ENCODE measurements at regions not wholly inside any gene's neighbourhood (a gene's known extent, or its start where the extent isn't known, plus 50 kb on each side); places are given as distances from the start of the nearest gene placed in this dataset.
"Not testable (repeated sequence)": the region's sequence is repeated elsewhere in the genome, so short reads cannot be mapped to it uniquely, and the experiment has no call there.

- WGBS (ENCODE audit: insufficient coverage), result 69% methylated on average over 5 of the region's 5 CpGs
- H3K4me1 ChIP-seq (ENCODE audit: control insufficient read depth, insufficient read depth, low read length), result no peaks in the 10 kb centered on the region
- no peaks in the 10 kb centered on the region for H3K27me3 ChIP-seq (ENCODE audit: control insufficient read depth, insufficient read depth, low read length)
- H3K36me3 ChIP-seq (ENCODE audit: control insufficient read depth, insufficient read depth, low read length), result no peaks in the 10 kb centered on the region
- no peak overlapping the region for H3K4me3 ChIP-seq (ENCODE audit: low read depth, low read length)
- no peaks in the 10 kb centered on the region for H3K9me3 ChIP-seq (ENCODE audit: control insufficient read depth, insufficient read depth, low read length)
- no peak overlapping the region for H3K27ac ChIP-seq (ENCODE audit: low read depth, low read length)
- DNase-seq (ENCODE audit: low read depth in 4 of 6, low spot score in 6 of 6), result no peak
Observed at GRCh38 chr18:67142604-67143003, 373.9 kb downstream of the DSEL start.

GRCh38 chr18:67140495-67140894 lies 376.0 kb downstream of the DSEL start:
- WGBS (ENCODE audit: insufficient coverage), result 100% methylated on average over 1 of the region's 2 CpGs
- Histone ChIP-seq H3K4me1 (ENCODE audit: control insufficient read depth, insufficient read depth, low read length) (no peaks in the 10 kb centered on the region), H3K36me3 (ENCODE audit: control insufficient read depth, insufficient read depth, low read length) (no peaks in the 10 kb centered on the region), H3K9me3 (ENCODE audit: control insufficient read depth, insufficient read depth, low read length) (no peaks in the 10 kb centered on the region), H3K4me3 (ENCODE audit: low read depth, low read length) (no peak overlapping the region), H3K27me3 (ENCODE audit: control insufficient read depth, insufficient read depth, low read length) (no peaks in the 10 kb centered on the region), H3K27ac (ENCODE audit: low read depth, low read length) (no peak overlapping the region)
- DNase-seq (ENCODE audit: low read depth in 4 of 6, low spot score in 6 of 6), result no peak

GRCh38 chr18:67139899-67140298 lies 376.6 kb downstream of the DSEL start:
- Histone ChIP-seq H3K4me3 (ENCODE audit: low read depth, low read length) (no peak overlapping the region), H3K27ac (ENCODE audit: low read depth, low read length) (no peak overlapping the region), H3K36me3 (ENCODE audit: control insufficient read depth, insufficient read depth, low read length) (no peaks in the 10 kb centered on the region), H3K4me1 (ENCODE audit: control insufficient read depth, insufficient read depth, low read length) (no peaks in the 10 kb centered on the region), H3K27me3 (ENCODE audit: control insufficient read depth, insufficient read depth, low read length) (no peaks in the 10 kb centered on the region), H3K9me3 (ENCODE audit: control insufficient read depth, insufficient read depth, low read length) (no peaks in the 10 kb centered on the region)
- no CpG with 5 or more reads among the region's 1 CpG for WGBS (ENCODE audit: insufficient coverage)
- no peak for DNase-seq (ENCODE audit: low read depth in 4 of 6, low spot score in 6 of 6)

- no peaks in the 10 kb centered on the region for H3K36me3 ChIP-seq (ENCODE audit: control insufficient read depth, insufficient read depth, low read length)
- no peaks in the 10 kb centered on the region for H3K27me3 ChIP-seq (ENCODE audit: control insufficient read depth, insufficient read depth, low read length)
- 56% methylated on average over 2 of the region's 4 CpGs for WGBS (ENCODE audit: insufficient coverage)
- no peaks in the 10 kb centered on the region for H3K4me1 ChIP-seq (ENCODE audit: control insufficient read depth, insufficient read depth, low read length)
- H3K9me3 ChIP-seq (ENCODE audit: control insufficient read depth, insufficient read depth, low read length), result no peaks in the 10 kb centered on the region
- H3K4me3 ChIP-seq (ENCODE audit: low read depth, low read length), result no peak overlapping the region
- H3K27ac ChIP-seq (ENCODE audit: low read depth, low read length), result no peak overlapping the region
- DNase-seq (ENCODE audit: low read depth in 4 of 6, low spot score in 6 of 6), result no peak
Observed at GRCh38 chr18:67135981-67136380, 380.5 kb downstream of the DSEL start.

- no CpG with 5 or more reads among the region's 4 CpGs for WGBS (ENCODE audit: insufficient coverage)
- no peaks in the 10 kb centered on the region for H3K36me3 ChIP-seq (ENCODE audit: control insufficient read depth, insufficient read depth, low read length)
- H3K4me1 ChIP-seq (ENCODE audit: control insufficient read depth, insufficient read depth, low read length), result no peaks in the 10 kb centered on the region
- no peak overlapping the region for H3K27ac ChIP-seq (ENCODE audit: low read depth, low read length)
- no peaks in the 10 kb centered on the region for H3K9me3 ChIP-seq (ENCODE audit: control insufficient read depth, insufficient read depth, low read length)
- DNase-seq (ENCODE audit: low read depth in 4 of 6, low spot score in 6 of 6), result no peak
- H3K27me3 ChIP-seq (ENCODE audit: control insufficient read depth, insufficient read depth, low read length), result no peaks in the 10 kb centered on the region
- H3K4me3 ChIP-seq (ENCODE audit: low read depth, low read length), result no peak overlapping the region
Observed at GRCh38 chr18:67134911-67135310, 381.6 kb downstream of the DSEL start.

DNA sequence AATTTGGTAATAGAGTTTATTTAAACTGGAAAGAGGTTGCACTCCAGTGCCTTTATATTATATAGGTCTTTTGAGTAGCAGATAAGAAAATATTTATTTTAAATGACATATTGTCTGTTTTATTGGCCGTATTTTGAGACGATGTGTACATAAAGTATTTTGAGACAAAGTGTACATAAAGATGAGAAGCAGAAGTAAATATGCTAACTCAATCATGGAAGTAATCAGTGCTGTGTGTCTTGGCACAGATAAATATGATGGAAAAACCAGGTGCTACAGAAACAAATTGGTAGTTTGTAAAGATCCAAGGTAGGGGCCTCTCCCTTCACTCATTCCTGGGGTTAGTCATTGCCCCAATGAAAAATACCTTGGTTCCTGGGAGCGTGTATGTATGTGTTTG lies 382.9 kb downstream of the DSEL start:
- Histone ChIP-seq H3K27ac (ENCODE audit: low read depth, low read length) (no peak overlapping the region), H3K4me1 (ENCODE audit: control insufficient read depth, insufficient read depth, low read length) (no peaks in the 10 kb centered on the region), H3K36me3 (ENCODE audit: control insufficient read depth, insufficient read depth, low read length) (no peaks in the 10 kb centered on the region), H3K27me3 (ENCODE audit: control insufficient read depth, insufficient read depth, low read length) (no peaks in the 10 kb centered on the region), H3K9me3 (ENCODE audit: control insufficient read depth, insufficient read depth, low read length) (no peaks in the 10 kb centered on the region), H3K4me3 (ENCODE audit: low read depth, low read length) (no peak overlapping the region)
- WGBS (ENCODE audit: insufficient coverage), result no CpG with 5 or more reads among the region's 3 CpGs
- DNase-seq (ENCODE audit: low read depth in 4 of 6, low spot score in 6 of 6), result no peak

DNA sequence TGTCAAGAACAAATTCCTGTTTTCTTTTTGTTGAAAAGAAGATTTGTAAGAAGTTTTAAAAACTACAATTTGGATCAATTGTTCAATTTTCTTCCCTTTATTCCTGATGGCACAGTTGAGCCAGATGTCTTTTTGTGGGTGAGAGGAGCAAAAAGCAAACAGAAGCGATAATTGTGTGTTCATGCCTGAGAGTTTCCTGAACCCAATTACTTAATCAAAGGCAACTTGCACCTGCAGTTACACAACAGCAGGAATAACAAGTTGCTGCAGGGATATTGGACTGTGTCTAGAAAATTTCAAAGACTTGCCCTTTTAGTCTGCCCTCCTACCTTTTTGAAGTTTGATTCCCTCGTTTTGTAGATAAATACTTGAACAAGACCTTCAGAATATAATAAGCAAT lies 383.6 kb downstream of the DSEL start:
- Histone ChIP-seq H3K4me1 (ENCODE audit: control insufficient read depth, insufficient read depth, low read length) (no peaks in the 10 kb centered on the region), H3K4me3 (ENCODE audit: low read depth, low read length) (no peak overlapping the region), H3K27ac (ENCODE audit: low read depth, low read length) (no peak overlapping the region), H3K36me3 (ENCODE audit: control insufficient read depth, insufficient read depth, low read length) (no peaks in the 10 kb centered on the region), H3K9me3 (ENCODE audit: control insufficient read depth, insufficient read depth, low read length) (peaks cover 1% of the 10 kb centered on the region), H3K27me3 (ENCODE audit: control insufficient read depth, insufficient read depth, low read length) (no peaks in the 10 kb centered on the region)
- WGBS (ENCODE audit: insufficient coverage), result no CpG with 5 or more reads among the region's 2 CpGs
- peak in 1 of 6 donors; percentile 41 for DNase-seq (ENCODE audit: low read depth in 4 of 6, low spot score in 6 of 6)

DNA sequence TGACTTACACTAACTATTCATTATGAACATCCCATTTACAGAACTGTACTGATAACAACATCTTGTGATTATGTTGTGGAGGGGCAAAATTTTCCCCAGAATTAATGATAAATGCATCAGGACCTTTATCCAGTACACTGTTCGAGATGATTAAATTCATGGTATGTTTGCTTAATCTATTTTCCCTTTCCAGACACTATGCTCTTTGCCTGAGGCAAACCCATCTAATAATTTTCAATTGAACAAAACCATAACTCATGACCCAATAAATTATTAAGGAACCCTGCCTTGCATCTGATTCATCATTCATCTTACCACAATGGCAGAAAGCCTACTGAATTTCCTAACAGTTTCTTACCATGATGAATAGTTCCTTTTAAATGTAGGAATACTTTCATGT lies 385.0 kb downstream of the DSEL start:
- WGBS (ENCODE audit: insufficient coverage), result no CpG with 5 or more reads among the region's 1 CpG
- Histone ChIP-seq H3K9me3 (ENCODE audit: control insufficient read depth, insufficient read depth, low read length) (peaks cover 1% of the 10 kb centered on the region), H3K4me3 (ENCODE audit: low read depth, low read length) (no peak overlapping the region), H3K27ac (ENCODE audit: low read depth, low read length) (no peak overlapping the region), H3K27me3 (ENCODE audit: control insufficient read depth, insufficient read depth, low read length) (no peaks in the 10 kb centered on the region), H3K36me3 (ENCODE audit: control insufficient read depth, insufficient read depth, low read length) (no peaks in the 10 kb centered on the region), H3K4me1 (ENCODE audit: control insufficient read depth, insufficient read depth, low read length) (no peaks in the 10 kb centered on the region)
- DNase-seq (ENCODE audit: low read depth in 4 of 6, low spot score in 6 of 6), result no peak

DNA sequence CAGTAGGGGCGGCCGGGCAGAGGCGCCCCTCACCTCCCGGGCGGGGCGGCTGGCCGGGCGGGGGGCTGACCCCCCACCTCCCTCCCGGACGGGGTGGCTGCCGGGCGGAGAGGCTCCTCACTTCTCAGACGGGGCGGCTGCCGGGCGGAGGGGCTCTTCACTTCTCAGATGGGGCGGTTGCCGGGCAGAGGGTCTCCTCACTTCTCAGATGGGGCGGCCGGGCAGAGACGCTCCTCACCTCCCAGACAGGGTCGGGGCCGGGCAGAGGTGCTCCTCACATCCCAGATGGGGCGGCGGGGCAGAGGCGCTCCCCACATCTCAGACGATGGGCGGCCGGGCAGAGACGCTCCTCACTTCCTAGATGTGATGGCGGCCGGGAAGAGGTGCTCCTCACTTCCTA lies 389.8 kb downstream of the DSEL start:
- not testable (repeated sequence) for H3K9me3 ChIP-seq (ENCODE audit: control insufficient read depth, insufficient read depth, low read length); H3K4me3 ChIP-seq (ENCODE audit: low read depth, low read length)
- 100% methylated on average over 13 of the region's 32 CpGs for WGBS (ENCODE audit: insufficient coverage)

GRCh38 chr18:67123901-67124300 lies 392.6 kb downstream of the DSEL start:
- no CpG with 5 or more reads among the region's 1 CpG for WGBS (ENCODE audit: insufficient coverage)
- no peaks in the 10 kb centered on the region for H3K4me1 ChIP-seq (ENCODE audit: control insufficient read depth, insufficient read depth, low read length)
- no peak overlapping the region for H3K27ac ChIP-seq (ENCODE audit: low read depth, low read length)
- no peaks in the 10 kb centered on the region for H3K36me3 ChIP-seq (ENCODE audit: control insufficient read depth, insufficient read depth, low read length)
- DNase-seq (ENCODE audit: low read depth in 4 of 6, low spot score in 6 of 6), result no peak
- no peaks in the 10 kb centered on the region for H3K27me3 ChIP-seq (ENCODE audit: control insufficient read depth, insufficient read depth, low read length)
- H3K9me3 ChIP-seq (ENCODE audit: control insufficient read depth, insufficient read depth, low read length), result peaks cover 1% of the 10 kb centered on the region
- no peak overlapping the region for H3K4me3 ChIP-seq (ENCODE audit: low read depth, low read length)

More for the DNA sequence above, 389.8 kb downstream of the DSEL start:
- H3K36me3 ChIP-seq (ENCODE audit: control insufficient read depth, insufficient read depth, low read length); H3K27ac ChIP-seq (ENCODE audit: low read depth, low read length); H3K27me3 ChIP-seq (ENCODE audit: control insufficient read depth, insufficient read depth, low read length); DNase-seq (ENCODE audit: low read depth in 4 of 6, low spot score in 6 of 6); H3K4me1 ChIP-seq (ENCODE audit: control insufficient read depth, insufficient read depth, low read length): not testable (repeated sequence)

All from spinal cord (tissue), 9 donors.